Endothelial cell of umbilical vein (primary cell): ENCODE measurements at regions not wholly inside any gene's neighbourhood (a gene's known extent, or its start where the extent isn't known, plus 50 kb on each side); places are given as distances from the start of the nearest gene placed in this dataset.
"Not testable (repeated sequence)": the region's sequence is repeated elsewhere in the genome, so short reads cannot be mapped to it uniquely, and the experiment has no call there.

Source experiments
- EZH2 ChIP-seq: IDR thresholded peaks from 2 replicates; pipeline ENCODE4 v1.6.1; 2012; ENCODE audit warnings: borderline replicate concordance, low read depth, mild to moderate bottlenecking, moderate library complexity, low read length, inconsistent platforms; ENCODE audit not compliant: severe bottlenecking
- FOS ChIP-seq: IDR thresholded peaks from 2 replicates; pipeline ENCODE4 v1.6.1; 2011; ENCODE audit warnings: mild to moderate bottlenecking, low read length, moderate library complexity, borderline replicate concordance; ENCODE audit not compliant: insufficient read depth
- POLR2A ChIP-seq: IDR thresholded peaks from 2 replicates; pipeline ENCODE4 v1.6.1; 2012; ENCODE audit warnings: low read depth, mild to moderate bottlenecking, control low read depth, low read length
- POLR2AphosphoS5 ChIP-seq: IDR thresholded peaks from 2 replicates; pipeline ENCODE4 v1.6.1; 2012; ENCODE audit warnings: low read depth, mild to moderate bottlenecking, control low read depth, low read length, moderate library complexity; ENCODE audit not compliant: insufficient read depth
- TF ChIP-seq, protein P1 (sequence below), 2 donors: IDR thresholded peaks; 1 replicate in 1 of 2; 2 replicates in 1 of 2; pipeline ENCODE4 v1.5.1; 2011; ENCODE audit warnings: low read length in 2 of 2, mild to moderate bottlenecking in 2 of 2, moderate library complexity in 2 of 2, control low read depth in 1 of 2, inconsistent platforms in 1 of 2, low read depth in 1 of 2; ENCODE audit not compliant: insufficient read depth in 1 of 2; ENCODE audit errors: extremely low read depth in 1 of 2

DNA sequence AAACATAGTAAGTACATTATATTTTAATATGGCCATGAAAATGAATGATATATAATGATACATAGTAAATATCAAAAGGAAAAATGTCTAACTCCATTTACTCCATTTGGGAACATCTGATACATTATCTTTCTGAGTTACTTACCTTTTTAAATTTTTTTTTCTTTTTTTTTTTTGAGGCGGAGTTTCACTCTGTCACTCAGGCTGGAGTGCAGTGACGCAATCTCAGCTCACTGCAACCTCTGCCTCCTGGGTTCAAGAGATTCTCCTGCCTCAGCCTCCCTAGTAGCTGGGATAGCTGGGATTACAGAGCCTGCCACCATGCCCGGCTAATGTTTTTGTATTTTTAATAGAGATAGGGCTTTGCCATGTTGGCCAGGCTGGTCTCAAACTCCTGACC lies 972.5 kb downstream of the TRAM1L1 start:
- TF ChIP-seq POLR2AphosphoS5, POLR2A, EZH2, FOS: not testable (repeated sequence)
- TF ChIP-seq, protein P1, sequence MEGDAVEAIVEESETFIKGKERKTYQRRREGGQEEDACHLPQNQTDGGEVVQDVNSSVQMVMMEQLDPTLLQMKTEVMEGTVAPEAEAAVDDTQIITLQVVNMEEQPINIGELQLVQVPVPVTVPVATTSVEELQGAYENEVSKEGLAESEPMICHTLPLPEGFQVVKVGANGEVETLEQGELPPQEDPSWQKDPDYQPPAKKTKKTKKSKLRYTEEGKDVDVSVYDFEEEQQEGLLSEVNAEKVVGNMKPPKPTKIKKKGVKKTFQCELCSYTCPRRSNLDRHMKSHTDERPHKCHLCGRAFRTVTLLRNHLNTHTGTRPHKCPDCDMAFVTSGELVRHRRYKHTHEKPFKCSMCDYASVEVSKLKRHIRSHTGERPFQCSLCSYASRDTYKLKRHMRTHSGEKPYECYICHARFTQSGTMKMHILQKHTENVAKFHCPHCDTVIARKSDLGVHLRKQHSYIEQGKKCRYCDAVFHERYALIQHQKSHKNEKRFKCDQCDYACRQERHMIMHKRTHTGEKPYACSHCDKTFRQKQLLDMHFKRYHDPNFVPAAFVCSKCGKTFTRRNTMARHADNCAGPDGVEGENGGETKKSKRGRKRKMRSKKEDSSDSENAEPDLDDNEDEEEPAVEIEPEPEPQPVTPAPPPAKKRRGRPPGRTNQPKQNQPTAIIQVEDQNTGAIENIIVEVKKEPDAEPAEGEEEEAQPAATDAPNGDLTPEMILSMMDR (IDR thresholded peaks at IDR 0.05; ENCODE audit: extremely low read depth in 1 of 2, insufficient read depth in 1 of 2, low read depth in 1 of 2, low read length in 2 of 2): not testable (repeated sequence)
